ENCODE measurements at regions not wholly inside any gene's neighbourhood (a gene's known extent, or its start where the extent isn't known, plus 50 kb on each side); places are given as distances from the start of the nearest gene placed in this dataset.
A peak's percentile ranks its signal among the peaks of the same experiment; 100 is the strongest.

- Histone ChIP-seq H4K20me1 (ENCODE audit: insufficient read depth, low read length) (no peaks in the 10 kb centered on the region), H2AFZ (ENCODE audit: insufficient read depth, low read depth, low read length, poor library complexity, severe bottlenecking) (no peak overlapping the region), H3K79me2 (ENCODE audit: insufficient read depth, low read length) (no peaks in the 10 kb centered on the region), H3K36me3 (replicated peaks in 1 of 2; ENCODE audit: control insufficient read depth in 1 of 2, insufficient read depth in 2 of 2, low read length in 2 of 2) (no peaks in the 10 kb centered on the region), H3K9me3 (replicated peaks in 1 of 2; ENCODE audit: control insufficient read depth in 1 of 2, insufficient read depth in 1 of 2, low read length in 2 of 2) (peaks cover 0 to 5% of the 10 kb centered on the region in 2 donors), H3K9ac (ENCODE audit: insufficient read depth, low read length, poor library complexity, severe bottlenecking) (no peak overlapping the region), H3K4me2 (replicated peaks; ENCODE audit: extremely low read depth, low read length, poor library complexity, severe bottlenecking) (no peak overlapping the region), H3K4me1 (ENCODE audit: control insufficient read depth in 1 of 2, insufficient read depth in 2 of 2, low read length in 2 of 2) (peaks cover 11 to 16% of the 10 kb centered on the region in 2 donors), H3K27me3 (ENCODE audit: control insufficient read depth in 2 of 2, insufficient read depth in 2 of 2, low read length in 2 of 2) (no peaks in the 10 kb centered on the region), H3K27ac (ENCODE audit: low read depth in 1 of 2, low read length in 2 of 2) (no peak overlapping the region), H3K4me3 (replicated peaks in 1 of 3; ENCODE audit: low read depth in 2 of 3, low read length in 3 of 3) (no peak overlapping the region)
- no CpG with 5 or more reads among the region's 1 CpG for WGBS (ENCODE audit: insufficient coverage)
- Mint-ChIP-seq H3K36me3 (no peaks in the 10 kb centered on the region), H3K4me3 (no peak overlapping the region), H3K27me3 (ENCODE audit: low read depth in 3 of 3) (no peaks in the 10 kb centered on the region), H3K4me1 (peaks cover 19% of the 10 kb centered on the region), H3K9me3 (peaks cover under 1 to 5% (median 4%) of the 10 kb centered on the region in 7 donors), H3K27ac (no peak overlapping the region)
- no peak for DNase-seq
- intact Hi-C loops (cut with micrococcal nuclease), result no loop called here
- TF ChIP-seq CTCF (IDR thresholded peaks at IDR 0.05), result no peak
Observed at GRCh38 chr21:15332572-15332971, 267.8 kb upstream of the NRIP1 start.

- TF ChIP-seq CTCF (IDR thresholded peaks at IDR 0.05), result no peak
- Histone ChIP-seq H2AFZ (ENCODE audit: insufficient read depth, low read depth, low read length, poor library complexity, severe bottlenecking) (no peak overlapping the region), H3K27ac (ENCODE audit: low read depth in 1 of 2, low read length in 2 of 2) (no peak overlapping the region), H3K9ac (ENCODE audit: insufficient read depth, low read length, poor library complexity, severe bottlenecking) (no peak overlapping the region), H3K4me1 (ENCODE audit: control insufficient read depth in 1 of 2, insufficient read depth in 2 of 2, low read length in 2 of 2) (peaks cover 11 to 16% of the 10 kb centered on the region in 2 donors), H4K20me1 (ENCODE audit: insufficient read depth, low read length) (no peaks in the 10 kb centered on the region), H3K4me2 (replicated peaks; ENCODE audit: extremely low read depth, low read length, poor library complexity, severe bottlenecking) (no peak overlapping the region), H3K79me2 (ENCODE audit: insufficient read depth, low read length) (no peaks in the 10 kb centered on the region), H3K9me3 (replicated peaks in 1 of 2; ENCODE audit: control insufficient read depth in 1 of 2, insufficient read depth in 1 of 2, low read length in 2 of 2) (no peaks in the 10 kb centered on the region), H3K36me3 (replicated peaks in 1 of 2; ENCODE audit: control insufficient read depth in 1 of 2, insufficient read depth in 2 of 2, low read length in 2 of 2) (no peaks in the 10 kb centered on the region), H3K4me3 (replicated peaks in 1 of 3; ENCODE audit: low read depth in 2 of 3, low read length in 3 of 3) (no peak overlapping the region), H3K27me3 (ENCODE audit: control insufficient read depth in 2 of 2, insufficient read depth in 2 of 2, low read length in 2 of 2) (no peaks in the 10 kb centered on the region)
- intact Hi-C loops (cut with micrococcal nuclease), result no loop called here
- Mint-ChIP-seq H3K4me1 (peaks cover 19% of the 10 kb centered on the region), H3K36me3 (no peaks in the 10 kb centered on the region), H3K27ac (peak overlapping the region in 2 of 7 donors; percentile 1 to 37), H3K9me3 (peaks cover 0 to 5% (median 0%) of the 10 kb centered on the region in 7 donors), H3K27me3 (ENCODE audit: low read depth in 3 of 3) (no peaks in the 10 kb centered on the region), H3K4me3 (no peak overlapping the region)
- no peak for DNase-seq
- no CpG with 5 or more reads among the region's 1 CpG for WGBS (ENCODE audit: insufficient coverage)
Observed at GRCh38 chr21:15333136-15333710, 268.4 kb upstream of the NRIP1 start.

All from CD14-positive monocyte (primary cell).